GM23338 (cell line): ENCODE measurements at regions not wholly inside any gene's neighbourhood (a gene's known extent, or its start where the extent isn't known, plus 50 kb on each side); places are given as distances from the start of the nearest gene placed in this dataset.

Experiments
- CREB1 ChIP-seq: fragments of 250-450 bp; sonication (Bioruptor Pico); IDR thresholded peaks from 2 replicates; pipeline ENCODE4 v1.5.0; 2020; ENCODE audit warnings: low read depth, mild to moderate bottlenecking, moderate library complexity
- EZH2 ChIP-seq: fragments of 200-600 bp; sonication (generic); IDR thresholded peaks from one replicate; pipeline ENCODE4 v1.8.0; 2017; ENCODE audit warnings: antibody characterized with exemption, mild to moderate bottlenecking, low read depth; ENCODE audit not compliant: unreplicated experiment
- EZH2phosphoT487 ChIP-seq: fragments of 200-600 bp; sonication (generic); IDR thresholded peaks from one replicate; pipeline ENCODE4 v1.8.1; 2018; ENCODE audit warnings: antibody characterized with exemption; ENCODE audit not compliant: unreplicated experiment
- JUNB ChIP-seq: IDR thresholded peaks from one replicate; pipeline ENCODE4 v1.6.1; 2016; ENCODE audit warnings: antibody characterized with exemption; ENCODE audit not compliant: unreplicated experiment
- NANOG ChIP-seq: IDR thresholded peaks from 2 replicates; pipeline ENCODE4 v1.6.1; 2016; ENCODE audit warnings: antibody characterized with exemption, borderline replicate concordance
- POLR2AphosphoS5 ChIP-seq: IDR thresholded peaks from 2 replicates; pipeline ENCODE4 v1.6.1; 2016; ENCODE audit warnings: antibody characterized with exemption, low read depth
- REST ChIP-seq: IDR thresholded peaks from one replicate; pipeline ENCODE4 v1.6.1; 2018; ENCODE audit warnings: antibody characterized with exemption; ENCODE audit not compliant: unreplicated experiment
- STAT1 ChIP-seq: IDR thresholded peaks from one replicate; pipeline ENCODE4 v1.6.1; 2016; ENCODE audit warnings: antibody characterized with exemption; ENCODE audit not compliant: unreplicated experiment
- ZNF114 ChIP-seq: fragments of 250-450 bp; sonication (Bioruptor Pico); IDR thresholded peaks from 2 replicates; pipeline ENCODE4 v1.5.0; 2020; ENCODE audit warnings: mild to moderate bottlenecking, moderate library complexity
- ZNF331 ChIP-seq: fragments of 250-450 bp; sonication (Bioruptor Pico); IDR thresholded peaks from 2 replicates; pipeline ENCODE4 v1.5.0; 2020; ENCODE audit warnings: low read depth, mild to moderate bottlenecking, moderate library complexity
- TF ChIP-seq, protein P1 (sequence below), 2 experiments: fragments of 200-600 bp in 1 of 2; sonication (generic) in 1 of 2; conservative IDR thresholded peaks; 2 replicates each; pipeline versions ENCODE4 v1.5.1 to v1.6.1; 2016 to 2017; ENCODE audit warnings: antibody characterized with exemption in 2 of 2, low read depth in 2 of 2, mild to moderate bottlenecking in 2 of 2, moderate library complexity in 1 of 2
- TF ChIP-seq, protein P2 (sequence below): IDR thresholded peaks from 2 replicates; pipeline ENCODE4 v1.6.1; 2016; ENCODE audit warnings: antibody characterized with exemption

GRCh38 chr7:96388166-96388565, 66.3 kb upstream of the SLC25A13 start:
- TF ChIP-seq POLR2AphosphoS5, result no peak
- TF ChIP-seq, protein P1, sequence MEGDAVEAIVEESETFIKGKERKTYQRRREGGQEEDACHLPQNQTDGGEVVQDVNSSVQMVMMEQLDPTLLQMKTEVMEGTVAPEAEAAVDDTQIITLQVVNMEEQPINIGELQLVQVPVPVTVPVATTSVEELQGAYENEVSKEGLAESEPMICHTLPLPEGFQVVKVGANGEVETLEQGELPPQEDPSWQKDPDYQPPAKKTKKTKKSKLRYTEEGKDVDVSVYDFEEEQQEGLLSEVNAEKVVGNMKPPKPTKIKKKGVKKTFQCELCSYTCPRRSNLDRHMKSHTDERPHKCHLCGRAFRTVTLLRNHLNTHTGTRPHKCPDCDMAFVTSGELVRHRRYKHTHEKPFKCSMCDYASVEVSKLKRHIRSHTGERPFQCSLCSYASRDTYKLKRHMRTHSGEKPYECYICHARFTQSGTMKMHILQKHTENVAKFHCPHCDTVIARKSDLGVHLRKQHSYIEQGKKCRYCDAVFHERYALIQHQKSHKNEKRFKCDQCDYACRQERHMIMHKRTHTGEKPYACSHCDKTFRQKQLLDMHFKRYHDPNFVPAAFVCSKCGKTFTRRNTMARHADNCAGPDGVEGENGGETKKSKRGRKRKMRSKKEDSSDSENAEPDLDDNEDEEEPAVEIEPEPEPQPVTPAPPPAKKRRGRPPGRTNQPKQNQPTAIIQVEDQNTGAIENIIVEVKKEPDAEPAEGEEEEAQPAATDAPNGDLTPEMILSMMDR (conservative IDR thresholded peaks at IDR 0.05; ENCODE audit: low read depth in 2 of 2), result no peak
- no peak for TF ChIP-seq EZH2
- no peak for TF ChIP-seq EZH2phosphoT487
- no peak for TF ChIP-seq REST
- TF ChIP-seq CREB1 (CRISPR knock-in tag), result no peak
- TF ChIP-seq ZNF114 (CRISPR knock-in tag), result no peak
- TF ChIP-seq NANOG, result no peak
- TF ChIP-seq STAT1, result no peak
- TF ChIP-seq, protein P2, sequence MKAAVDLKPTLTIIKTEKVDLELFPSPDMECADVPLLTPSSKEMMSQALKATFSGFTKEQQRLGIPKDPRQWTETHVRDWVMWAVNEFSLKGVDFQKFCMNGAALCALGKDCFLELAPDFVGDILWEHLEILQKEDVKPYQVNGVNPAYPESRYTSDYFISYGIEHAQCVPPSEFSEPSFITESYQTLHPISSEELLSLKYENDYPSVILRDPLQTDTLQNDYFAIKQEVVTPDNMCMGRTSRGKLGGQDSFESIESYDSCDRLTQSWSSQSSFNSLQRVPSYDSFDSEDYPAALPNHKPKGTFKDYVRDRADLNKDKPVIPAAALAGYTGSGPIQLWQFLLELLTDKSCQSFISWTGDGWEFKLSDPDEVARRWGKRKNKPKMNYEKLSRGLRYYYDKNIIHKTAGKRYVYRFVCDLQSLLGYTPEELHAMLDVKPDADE, result no peak
- TF ChIP-seq ZNF331 (CRISPR knock-in tag), result no peak
- no peak for TF ChIP-seq JUNB
